B cell (primary cell): ENCODE measurements at regions not wholly inside any gene's neighbourhood (a gene's known extent, or its start where the extent isn't known, plus 50 kb on each side); places are given as distances from the start of the nearest gene placed in this dataset.

ENCODE experiments used
- EZH2 ChIP-seq: IDR thresholded peaks from 2 replicates; pipeline ENCODE4 v1.6.1; 2012; ENCODE audit warnings: borderline replicate concordance, low read depth, mild to moderate bottlenecking, moderate library complexity, low read length; ENCODE audit not compliant: insufficient read depth, poor library complexity, severe bottlenecking
- TF ChIP-seq, protein P1 (sequence below): fragments of 200-600 bp; IDR thresholded peaks from one replicate; pipeline ENCODE4 v1.8.0; 2022; ENCODE audit warnings: antibody characterized with exemption, mild to moderate bottlenecking

DNA sequence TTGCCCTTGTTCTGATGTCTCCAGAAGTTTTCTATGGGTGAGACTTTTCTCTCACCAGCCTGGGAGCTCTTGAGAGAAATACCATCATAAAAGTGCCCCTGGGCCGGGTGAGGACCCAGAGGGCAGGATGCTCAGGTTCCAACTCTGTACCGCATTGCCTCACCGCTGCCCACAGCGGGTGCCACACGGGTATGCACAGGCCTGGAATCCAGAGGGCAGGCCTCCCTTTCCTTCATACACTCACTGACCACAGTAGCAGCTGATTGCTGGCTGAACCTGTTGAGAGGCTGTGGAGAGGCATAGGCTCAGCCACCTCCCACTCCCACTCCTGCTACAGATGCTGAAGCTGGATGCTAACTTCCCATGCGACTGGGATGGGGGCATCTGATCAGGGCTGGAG, 293.8 kb downstream of the CYP26B1 start:
- TF ChIP-seq, protein P1, sequence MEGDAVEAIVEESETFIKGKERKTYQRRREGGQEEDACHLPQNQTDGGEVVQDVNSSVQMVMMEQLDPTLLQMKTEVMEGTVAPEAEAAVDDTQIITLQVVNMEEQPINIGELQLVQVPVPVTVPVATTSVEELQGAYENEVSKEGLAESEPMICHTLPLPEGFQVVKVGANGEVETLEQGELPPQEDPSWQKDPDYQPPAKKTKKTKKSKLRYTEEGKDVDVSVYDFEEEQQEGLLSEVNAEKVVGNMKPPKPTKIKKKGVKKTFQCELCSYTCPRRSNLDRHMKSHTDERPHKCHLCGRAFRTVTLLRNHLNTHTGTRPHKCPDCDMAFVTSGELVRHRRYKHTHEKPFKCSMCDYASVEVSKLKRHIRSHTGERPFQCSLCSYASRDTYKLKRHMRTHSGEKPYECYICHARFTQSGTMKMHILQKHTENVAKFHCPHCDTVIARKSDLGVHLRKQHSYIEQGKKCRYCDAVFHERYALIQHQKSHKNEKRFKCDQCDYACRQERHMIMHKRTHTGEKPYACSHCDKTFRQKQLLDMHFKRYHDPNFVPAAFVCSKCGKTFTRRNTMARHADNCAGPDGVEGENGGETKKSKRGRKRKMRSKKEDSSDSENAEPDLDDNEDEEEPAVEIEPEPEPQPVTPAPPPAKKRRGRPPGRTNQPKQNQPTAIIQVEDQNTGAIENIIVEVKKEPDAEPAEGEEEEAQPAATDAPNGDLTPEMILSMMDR, result no peak
- no peak for TF ChIP-seq EZH2
